ENCODE measurements at regions not wholly inside any gene's neighbourhood (a gene's known extent, or its start where the extent isn't known, plus 50 kb on each side); places are given as distances from the start of the nearest gene placed in this dataset.

GRCh38 chr4:176002007-176002613, 63.5 kb upstream of the WDR17 start:
- TF ChIP-seq CTCF (IDR thresholded peaks at IDR 0.05; ENCODE audit: insufficient read depth, low read length, poor library complexity, severe bottlenecking) (no peak), EZH2phosphoT487 (conservative IDR thresholded peaks at IDR 0.05; ENCODE audit: low read length) (no peak)
